NCI-H2107 (cell line): ENCODE measurements at regions not wholly inside any gene's neighbourhood (a gene's known extent, or its start where the extent isn't known, plus 50 kb on each side); places are given as distances from the start of the nearest gene placed in this dataset.
A peak's percentile ranks its signal among the peaks of the same experiment; 100 is the strongest.

ENCODE experiments used
- DNase-seq: peaks from one replicate; lab custom pipeline; 2025; lab: John Stamatoyannopoulos, UW

- no peak for DNase-seq
Measured at GRCh38 chr20:11350126-11351005, 567.3 kb upstream of the BTBD3 start.

GRCh38 chr20:11352041-11352440 is 565.7 kb upstream of the BTBD3 start:
- DNase-seq = no peak

- DNase-seq = no peak
Measured at GRCh38 chr20:11354846-11355245, 562.8 kb upstream of the BTBD3 start.

GRCh38 chr20:11355345-11355744 is 562.3 kb upstream of the BTBD3 start:
- DNase-seq = no peak

GRCh38 chr20:11356061-11356460 is 561.6 kb upstream of the BTBD3 start:
- DNase-seq = no peak

GRCh38 chr20:11362450-11362849 is 555.2 kb upstream of the BTBD3 start:
- no peak for DNase-seq

GRCh38 chr20:11364736-11365135 is 553.0 kb upstream of the BTBD3 start:
- DNase-seq = no peak

GRCh38 chr20:11366660-11367059 is 551.0 kb upstream of the BTBD3 start:
- no peak for DNase-seq

- no peak for DNase-seq
Measured at GRCh38 chr20:11368499-11368898, 549.2 kb upstream of the BTBD3 start.

GRCh38 chr20:11368965-11369711 is 548.6 kb upstream of the BTBD3 start:
- no peak for DNase-seq

GRCh38 chr20:11371831-11372230 is 545.9 kb upstream of the BTBD3 start:
- DNase-seq = no peak

- DNase-seq = no peak
Measured at GRCh38 chr20:11372876-11373790, 544.6 kb upstream of the BTBD3 start.

- no peak for DNase-seq
Measured at GRCh38 chr20:11375335-11375734, 542.4 kb upstream of the BTBD3 start.

- no peak for DNase-seq
Measured at GRCh38 chr20:11375966-11376365, 541.7 kb upstream of the BTBD3 start.

- DNase-seq = no peak
Measured at GRCh38 chr20:11376420-11376819, 541.3 kb upstream of the BTBD3 start.

GRCh38 chr20:11376998-11377397 is 540.7 kb upstream of the BTBD3 start:
- no peak for DNase-seq

- DNase-seq = no peak
Measured at GRCh38 chr20:11377761-11378160, 539.9 kb upstream of the BTBD3 start.

GRCh38 chr20:11378252-11378651 is 539.4 kb upstream of the BTBD3 start:
- no peak for DNase-seq

- peak; percentile 22 for DNase-seq
Measured at GRCh38 chr20:11379257-11380011, 538.3 kb upstream of the BTBD3 start.

GRCh38 chr20:11380283-11380682 is 537.4 kb upstream of the BTBD3 start:
- DNase-seq = no peak

GRCh38 chr20:11387189-11387754 is 530.4 kb upstream of the BTBD3 start:
- no peak for DNase-seq
